AG04449 (cell line): ENCODE measurements at regions not wholly inside any gene's neighbourhood (a gene's known extent, or its start where the extent isn't known, plus 50 kb on each side); places are given as distances from the start of the nearest gene placed in this dataset.

Experiments used
- CTCF ChIA-PET: fragments of 350-600 bp; formaldehyde crosslinking; extraction: SDS; loops from one replicate; lab custom pipeline; 2021; ENCODE audit warnings: antibody characterized with exemption; lab: Yijun Ruan, JAX
- POLR2A ChIA-PET: fragments of 400-600, 350-600 bp; formaldehyde crosslinking; extraction: SDS; loops from one replicate; lab custom pipeline; 2020; ENCODE audit warnings: antibody characterized with exemption, inconsistent platforms; lab: Yijun Ruan, JAX
- DNase-seq: peaks from one replicate; pipeline ENCODE4 v3.0.0-alpha.2; 2010; ENCODE audit warnings: low read depth, low spot score
- H3K4me3 ChIP-seq: 2 replicates; pipeline ENCODE4 v1.5.1; 2011; ENCODE audit warnings: low read depth, mild to moderate bottlenecking, control low read depth, low read length
- TF ChIP-seq, protein P1 (sequence below): IDR thresholded peaks from one replicate; pipeline ENCODE4 v1.5.1; 2011; ENCODE audit warnings: mild to moderate bottlenecking, moderate library complexity, low read length, control low read depth, inconsistent platforms; ENCODE audit not compliant: insufficient read depth; ENCODE audit errors: missing control alignments

DNA sequence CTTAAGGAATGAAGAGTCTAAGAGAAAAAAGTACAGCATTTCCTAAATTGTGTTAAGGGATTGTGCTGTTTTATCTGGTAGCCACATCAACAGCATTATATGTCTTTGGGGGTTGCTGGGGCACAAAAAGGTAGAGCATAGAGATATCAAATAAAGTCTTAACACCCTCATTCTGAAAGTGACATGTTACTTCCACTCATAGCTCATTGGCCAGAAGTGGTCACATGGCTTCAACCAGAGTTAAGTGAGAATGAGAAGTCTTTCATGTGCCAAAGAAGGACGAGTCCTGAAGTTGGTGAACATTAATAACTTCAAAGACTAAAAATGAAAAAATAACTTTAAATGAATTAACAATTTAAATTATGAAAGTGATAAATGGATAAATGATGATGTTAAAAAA, 175.7 kb upstream of the ZEB2 start:
- no peak overlapping the region for H3K4me3 ChIP-seq
- ChIA-PET POLR2A (no interaction called here), CTCF (no interaction called here)
- no peak for DNase-seq
- TF ChIP-seq, protein P1, sequence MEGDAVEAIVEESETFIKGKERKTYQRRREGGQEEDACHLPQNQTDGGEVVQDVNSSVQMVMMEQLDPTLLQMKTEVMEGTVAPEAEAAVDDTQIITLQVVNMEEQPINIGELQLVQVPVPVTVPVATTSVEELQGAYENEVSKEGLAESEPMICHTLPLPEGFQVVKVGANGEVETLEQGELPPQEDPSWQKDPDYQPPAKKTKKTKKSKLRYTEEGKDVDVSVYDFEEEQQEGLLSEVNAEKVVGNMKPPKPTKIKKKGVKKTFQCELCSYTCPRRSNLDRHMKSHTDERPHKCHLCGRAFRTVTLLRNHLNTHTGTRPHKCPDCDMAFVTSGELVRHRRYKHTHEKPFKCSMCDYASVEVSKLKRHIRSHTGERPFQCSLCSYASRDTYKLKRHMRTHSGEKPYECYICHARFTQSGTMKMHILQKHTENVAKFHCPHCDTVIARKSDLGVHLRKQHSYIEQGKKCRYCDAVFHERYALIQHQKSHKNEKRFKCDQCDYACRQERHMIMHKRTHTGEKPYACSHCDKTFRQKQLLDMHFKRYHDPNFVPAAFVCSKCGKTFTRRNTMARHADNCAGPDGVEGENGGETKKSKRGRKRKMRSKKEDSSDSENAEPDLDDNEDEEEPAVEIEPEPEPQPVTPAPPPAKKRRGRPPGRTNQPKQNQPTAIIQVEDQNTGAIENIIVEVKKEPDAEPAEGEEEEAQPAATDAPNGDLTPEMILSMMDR, result no peak

DNA sequence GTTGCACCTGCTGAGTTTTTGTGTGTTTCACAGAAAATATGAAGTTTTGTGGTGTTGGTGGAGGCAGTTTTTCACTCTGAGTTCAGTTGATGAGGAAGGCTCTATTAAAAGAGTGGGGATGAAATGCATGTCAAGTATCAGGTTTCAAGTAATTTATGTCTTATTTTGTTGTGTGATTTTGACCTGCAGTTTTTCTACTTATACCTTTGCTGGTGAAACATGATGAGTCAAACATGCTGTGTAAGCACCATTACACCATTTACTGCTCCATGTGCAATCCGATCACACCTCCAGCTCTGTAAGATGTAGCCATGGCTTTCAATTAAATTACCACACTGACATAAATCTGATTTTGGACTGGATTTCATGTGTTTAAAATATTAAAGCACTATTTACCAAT, 174.5 kb upstream of the ZEB2 start:
- CTCF ChIA-PET, result no interaction called here
- DNase-seq, result no peak
- TF ChIP-seq, protein P1, result no peak
- H3K4me3 ChIP-seq, result no peak overlapping the region
- POLR2A ChIA-PET, result no interaction called here

DNA sequence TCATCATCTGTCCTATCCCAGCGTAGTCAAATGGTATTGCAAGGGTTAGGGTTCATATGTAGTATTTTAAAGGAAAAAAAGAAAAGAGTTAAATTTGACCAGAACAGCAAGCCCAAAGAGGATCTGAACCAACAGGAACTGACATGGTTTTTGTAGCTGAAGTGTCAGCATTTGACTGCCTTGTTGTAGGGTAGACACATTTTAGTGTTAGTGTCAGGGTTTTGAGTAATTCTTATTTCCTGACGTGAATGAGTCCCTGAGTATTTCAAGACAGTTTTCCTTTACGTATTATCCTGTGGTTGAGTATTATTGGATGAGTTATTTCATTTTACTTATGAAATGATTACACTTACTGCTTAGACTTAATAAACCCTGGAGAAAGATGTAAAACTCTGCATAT, 173.3 kb upstream of the ZEB2 start:
- DNase-seq, result no peak
- ChIA-PET POLR2A (no interaction called here), CTCF (no interaction called here)
- H3K4me3 ChIP-seq, result no peak overlapping the region
- TF ChIP-seq, protein P1, result no peak

GRCh38 chr2:144692661-144693060, 172.7 kb upstream of the ZEB2 start:
- POLR2A ChIA-PET, result no interaction called here
- no peak overlapping the region for H3K4me3 ChIP-seq
- TF ChIP-seq, protein P1, result no peak
- DNase-seq, result no peak
- CTCF ChIA-PET, result no interaction called here

DNA sequence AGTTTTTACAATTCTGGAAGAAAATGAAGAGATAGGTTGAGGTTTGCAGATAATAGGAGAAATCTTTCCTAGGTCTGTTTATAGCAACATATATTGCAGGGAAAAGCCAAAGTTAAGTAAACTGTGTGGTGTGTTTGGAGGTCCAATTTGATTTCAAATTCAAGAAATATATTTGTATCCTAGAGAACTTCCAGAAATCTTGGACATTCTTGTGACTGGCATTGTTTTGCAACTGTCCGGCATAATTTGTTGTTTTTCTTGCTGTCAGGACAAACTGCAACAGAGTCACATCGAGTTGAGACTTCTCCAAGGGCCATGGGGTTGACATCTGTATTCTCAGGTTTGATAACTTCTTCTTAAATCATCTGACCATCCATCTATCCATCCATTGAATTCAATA, 170.9 kb upstream of the ZEB2 start:
- POLR2A ChIA-PET, result interaction anchor here (0.5 kb wide), 1 partner anchor 41 kb away, joined by 4 read pairs; no protein-coding TSS in a partner anchor
- TF ChIP-seq, protein P1, result no peak
- CTCF ChIA-PET, result no interaction called here
- no peak overlapping the region for H3K4me3 ChIP-seq
- DNase-seq, result no peak

DNA sequence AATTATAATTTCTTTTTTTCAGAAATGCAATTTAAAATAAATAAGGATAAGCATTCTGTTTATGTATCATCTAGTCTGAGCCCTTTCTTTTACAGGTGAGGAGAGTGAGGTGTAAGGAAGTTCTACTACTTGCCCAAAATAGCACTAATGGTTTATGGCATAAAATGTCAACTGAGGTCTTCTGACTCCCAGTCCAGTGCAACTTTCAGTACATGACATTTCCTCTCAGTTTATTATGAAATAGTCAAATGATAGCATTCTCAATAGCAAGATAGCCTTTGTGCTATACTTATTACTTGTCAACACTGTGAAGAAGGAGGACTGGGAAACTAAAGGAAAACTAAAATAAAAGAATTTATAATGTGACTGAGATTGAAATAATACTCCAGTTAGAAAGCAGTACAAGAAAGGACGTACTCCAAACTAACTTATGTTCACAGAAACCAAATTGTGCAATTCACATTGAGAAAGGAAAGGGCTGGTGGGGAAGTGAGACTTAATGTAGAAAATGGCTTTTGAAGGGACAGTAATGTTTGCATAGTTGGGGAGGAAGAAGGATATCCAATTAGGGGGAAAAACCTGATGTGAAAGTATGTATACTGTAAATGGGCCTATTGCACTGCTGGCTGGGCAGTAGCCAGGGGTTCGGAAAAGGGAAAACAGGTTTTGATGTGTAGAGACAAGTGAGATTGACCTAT, 166.7 kb upstream of the ZEB2 start:
- TF ChIP-seq, protein P1, result no peak
- no peak overlapping the region for H3K4me3 ChIP-seq
- ChIA-PET POLR2A (no interaction called here), CTCF (no interaction called here)
- no peak for DNase-seq
